ENCODE measurements at regions not wholly inside any gene's neighbourhood (a gene's known extent, or its start where the extent isn't known, plus 50 kb on each side); places are given as distances from the start of the nearest gene placed in this dataset.

- no peak for DNase-seq (ENCODE audit: low read depth in 2 of 2)
These were observed 231.7 kb upstream of the AJAP1 start for GRCh38 chr1:4422504-4423289.

GRCh38 chr1:4424254-4424653 is 230.2 kb upstream of the AJAP1 start:
- no peak for DNase-seq (ENCODE audit: low read depth in 2 of 2)

- DNase-seq (ENCODE audit: low read depth in 2 of 2) = no peak
These were observed 229.6 kb upstream of the AJAP1 start for GRCh38 chr1:4424766-4425165.

GRCh38 chr1:4425892-4426291 is 228.5 kb upstream of the AJAP1 start:
- peak in 1 of 2 donors; percentile 0 for DNase-seq (ENCODE audit: low read depth in 2 of 2)

GRCh38 chr1:4428711-4429110 is 225.7 kb upstream of the AJAP1 start:
- DNase-seq (ENCODE audit: low read depth in 2 of 2) = no peak

GRCh38 chr1:4430406-4431365 is 223.7 kb upstream of the AJAP1 start:
- DNase-seq (ENCODE audit: low read depth in 2 of 2) = no peak

- no peak for DNase-seq (ENCODE audit: low read depth in 2 of 2)
These were observed 222.9 kb upstream of the AJAP1 start for GRCh38 chr1:4431491-4431890.

GRCh38 chr1:4433075-4433474 is 221.3 kb upstream of the AJAP1 start:
- no peak for DNase-seq (ENCODE audit: low read depth in 2 of 2)

- no peak for DNase-seq (ENCODE audit: low read depth in 2 of 2)
These were observed 210.3 kb upstream of the AJAP1 start for GRCh38 chr1:4444086-4444485.

- DNase-seq (ENCODE audit: low read depth in 2 of 2) = no peak
These were observed 206.5 kb upstream of the AJAP1 start for GRCh38 chr1:4447778-4448420.

- no peak for DNase-seq (ENCODE audit: low read depth in 2 of 2)
These were observed 204.4 kb upstream of the AJAP1 start for GRCh38 chr1:4449972-4450371.

GRCh38 chr1:4452701-4453100 is 201.7 kb upstream of the AJAP1 start:
- DNase-seq (ENCODE audit: low read depth in 2 of 2) = no peak

- no peak for DNase-seq (ENCODE audit: low read depth in 2 of 2)
These were observed 194.4 kb upstream of the AJAP1 start for GRCh38 chr1:4460052-4460451.

GRCh38 chr1:4460651-4461050 is 193.8 kb upstream of the AJAP1 start:
- DNase-seq (ENCODE audit: low read depth in 2 of 2) = no peak

GRCh38 chr1:4461726-4462290 is 192.6 kb upstream of the AJAP1 start:
- DNase-seq (ENCODE audit: low read depth in 2 of 2) = no peak

- DNase-seq (ENCODE audit: low read depth in 2 of 2) = no peak
These were observed 191.5 kb upstream of the AJAP1 start for GRCh38 chr1:4462831-4463484.

- DNase-seq (ENCODE audit: low read depth in 2 of 2) = no peak
These were observed 190.8 kb upstream of the AJAP1 start for GRCh38 chr1:4463631-4464030.

- DNase-seq (ENCODE audit: low read depth in 2 of 2) = no peak
These were observed 189.9 kb upstream of the AJAP1 start for GRCh38 chr1:4464478-4464877.

GRCh38 chr1:4467241-4467640 is 187.2 kb upstream of the AJAP1 start:
- DNase-seq (ENCODE audit: low read depth in 2 of 2) = no peak

- no peak for DNase-seq (ENCODE audit: low read depth in 2 of 2)
These were observed 186.0 kb upstream of the AJAP1 start for GRCh38 chr1:4468386-4468785.

- no peak for DNase-seq (ENCODE audit: low read depth in 2 of 2)
These were observed 185.4 kb upstream of the AJAP1 start for GRCh38 chr1:4468804-4469514.
